ENCODE measurements at regions not wholly inside any gene's neighbourhood (a gene's known extent, or its start where the extent isn't known, plus 50 kb on each side); places are given as distances from the start of the nearest gene placed in this dataset.

- Mint-ChIP-seq H3K27ac (ENCODE audit: unreplicated experiment) (peak overlapping the region; percentile 39), H3K4me3 (ENCODE audit: unreplicated experiment) (no peak overlapping the region), H3K36me3 (ENCODE audit: unreplicated experiment) (peaks cover 2% of the 10 kb centered on the region), H3K9me3 (ENCODE audit: unreplicated experiment) (peaks cover 17% of the 10 kb centered on the region), H3K4me1 (ENCODE audit: unreplicated experiment) (peaks cover 18% of the 10 kb centered on the region), H3K27me3 (ENCODE audit: unreplicated experiment) (no peaks in the 10 kb centered on the region)
- TF ChIP-seq, protein P1, sequence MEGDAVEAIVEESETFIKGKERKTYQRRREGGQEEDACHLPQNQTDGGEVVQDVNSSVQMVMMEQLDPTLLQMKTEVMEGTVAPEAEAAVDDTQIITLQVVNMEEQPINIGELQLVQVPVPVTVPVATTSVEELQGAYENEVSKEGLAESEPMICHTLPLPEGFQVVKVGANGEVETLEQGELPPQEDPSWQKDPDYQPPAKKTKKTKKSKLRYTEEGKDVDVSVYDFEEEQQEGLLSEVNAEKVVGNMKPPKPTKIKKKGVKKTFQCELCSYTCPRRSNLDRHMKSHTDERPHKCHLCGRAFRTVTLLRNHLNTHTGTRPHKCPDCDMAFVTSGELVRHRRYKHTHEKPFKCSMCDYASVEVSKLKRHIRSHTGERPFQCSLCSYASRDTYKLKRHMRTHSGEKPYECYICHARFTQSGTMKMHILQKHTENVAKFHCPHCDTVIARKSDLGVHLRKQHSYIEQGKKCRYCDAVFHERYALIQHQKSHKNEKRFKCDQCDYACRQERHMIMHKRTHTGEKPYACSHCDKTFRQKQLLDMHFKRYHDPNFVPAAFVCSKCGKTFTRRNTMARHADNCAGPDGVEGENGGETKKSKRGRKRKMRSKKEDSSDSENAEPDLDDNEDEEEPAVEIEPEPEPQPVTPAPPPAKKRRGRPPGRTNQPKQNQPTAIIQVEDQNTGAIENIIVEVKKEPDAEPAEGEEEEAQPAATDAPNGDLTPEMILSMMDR (IDR thresholded peaks at IDR 0.05): no peak
- no peak for DNase-seq (ENCODE audit: extremely low spot score, unreplicated experiment)
Measured at GRCh38 chr6:113464960-113465359, 392.2 kb upstream of the MARCKS start.

GRCh38 chr6:113466526-113466925 is 390.6 kb upstream of the MARCKS start:
- Mint-ChIP-seq H3K9me3 (ENCODE audit: unreplicated experiment) (peaks cover 17% of the 10 kb centered on the region), H3K36me3 (ENCODE audit: unreplicated experiment) (peaks cover 2% of the 10 kb centered on the region), H3K27me3 (ENCODE audit: unreplicated experiment) (no peaks in the 10 kb centered on the region), H3K4me1 (ENCODE audit: unreplicated experiment) (peaks cover 22% of the 10 kb centered on the region), H3K4me3 (ENCODE audit: unreplicated experiment) (no peak overlapping the region), H3K27ac (ENCODE audit: unreplicated experiment) (no peak overlapping the region)
- TF ChIP-seq, protein P1 (IDR thresholded peaks at IDR 0.05): no peak
- DNase-seq (ENCODE audit: extremely low spot score, unreplicated experiment): no peak

DNA sequence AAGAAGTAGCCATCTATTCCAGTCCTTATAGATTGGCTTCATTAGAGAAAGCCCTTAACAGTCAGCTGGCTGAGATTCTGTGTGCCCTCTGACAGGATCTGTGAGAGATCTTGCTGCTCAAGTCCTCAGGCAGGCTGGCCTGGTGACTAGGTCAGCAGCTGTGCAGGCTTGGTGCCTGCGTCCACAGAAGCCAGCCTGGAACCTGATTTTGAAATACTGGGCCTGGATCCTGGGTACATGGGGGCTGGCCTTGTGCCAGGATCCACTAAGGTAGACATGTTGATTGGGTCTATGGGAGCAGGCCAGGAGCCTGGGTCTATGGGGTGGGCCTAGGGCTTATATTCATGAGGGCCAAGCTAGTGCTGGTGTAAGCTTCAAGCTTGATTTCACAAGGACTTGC is 381.8 kb upstream of the MARCKS start:
- H3K4me3 Mint-ChIP-seq (ENCODE audit: unreplicated experiment): no peak overlapping the region
- no peaks in the 10 kb centered on the region for H3K27me3 Mint-ChIP-seq (ENCODE audit: unreplicated experiment)
- DNase-seq (ENCODE audit: extremely low spot score, unreplicated experiment): no peak
- H3K4me1 Mint-ChIP-seq (ENCODE audit: unreplicated experiment): peaks cover 25% of the 10 kb centered on the region
- H3K36me3 Mint-ChIP-seq (ENCODE audit: unreplicated experiment): peaks cover 7% of the 10 kb centered on the region
- H3K9me3 Mint-ChIP-seq (ENCODE audit: unreplicated experiment): peaks cover 7% of the 10 kb centered on the region
- no peak overlapping the region for H3K27ac Mint-ChIP-seq (ENCODE audit: unreplicated experiment)
- TF ChIP-seq, protein P1 (IDR thresholded peaks at IDR 0.05): no peak

DNA sequence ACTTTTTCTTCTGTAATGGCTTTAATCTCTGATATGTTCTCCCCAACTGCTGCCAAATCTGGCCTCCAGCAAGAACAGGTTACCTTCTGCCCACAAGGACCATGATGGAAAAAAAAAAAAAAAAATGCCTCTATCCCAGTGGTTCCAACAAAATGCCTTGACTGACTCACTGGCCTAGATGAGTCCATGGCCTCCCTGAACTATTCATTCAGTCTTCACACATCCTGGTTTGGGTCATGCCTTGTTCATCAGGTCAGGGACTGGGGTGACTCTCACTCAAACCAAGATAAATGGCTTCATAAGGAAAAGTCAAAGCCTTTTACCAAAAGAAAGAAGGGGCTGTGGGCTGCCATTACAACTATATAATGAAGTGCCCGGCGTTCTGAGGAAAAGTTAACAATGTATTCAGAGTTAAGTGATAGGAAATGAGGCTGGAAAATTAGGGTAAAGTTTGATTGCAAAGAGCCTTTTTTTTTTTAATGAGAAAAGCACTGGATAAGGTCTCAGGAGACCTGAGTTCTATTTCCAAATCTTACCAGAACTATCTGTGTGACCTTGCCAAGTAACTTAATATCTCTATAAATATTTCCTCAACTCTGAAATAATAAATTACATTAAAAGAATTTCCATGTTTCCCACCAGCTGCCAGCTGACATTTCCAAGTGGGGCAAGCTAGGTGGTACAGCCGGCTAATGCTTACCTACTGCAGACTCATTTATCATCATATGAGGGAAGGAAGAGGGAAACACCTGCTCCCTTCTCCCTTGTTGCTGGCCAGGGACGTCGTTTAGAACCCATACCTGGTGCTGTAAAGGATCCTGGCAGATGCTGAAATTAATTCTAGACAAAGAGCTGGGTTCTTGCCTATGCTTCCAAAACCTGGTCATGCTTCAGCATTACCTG is 380.0 kb upstream of the MARCKS start:
- no peak for DNase-seq (ENCODE audit: extremely low spot score, unreplicated experiment)
- TF ChIP-seq, protein P1 (IDR thresholded peaks at IDR 0.05): no peak
- peak overlapping the region; percentile 51 for H3K27ac Mint-ChIP-seq (ENCODE audit: unreplicated experiment)
- peaks cover 7% of the 10 kb centered on the region for H3K9me3 Mint-ChIP-seq (ENCODE audit: unreplicated experiment)
- H3K4me3 Mint-ChIP-seq (ENCODE audit: unreplicated experiment): no peak overlapping the region
- peaks cover 21% of the 10 kb centered on the region for H3K4me1 Mint-ChIP-seq (ENCODE audit: unreplicated experiment)
- H3K27me3 Mint-ChIP-seq (ENCODE audit: unreplicated experiment): no peaks in the 10 kb centered on the region
- peaks cover 7% of the 10 kb centered on the region for H3K36me3 Mint-ChIP-seq (ENCODE audit: unreplicated experiment)

GRCh38 chr6:113480616-113481015 is 376.5 kb upstream of the MARCKS start:
- Mint-ChIP-seq H3K36me3 (ENCODE audit: unreplicated experiment) (no peaks in the 10 kb centered on the region), H3K4me3 (ENCODE audit: unreplicated experiment) (no peak overlapping the region), H3K27me3 (ENCODE audit: unreplicated experiment) (no peaks in the 10 kb centered on the region), H3K4me1 (ENCODE audit: unreplicated experiment) (peaks cover 29% of the 10 kb centered on the region), H3K9me3 (ENCODE audit: unreplicated experiment) (no peaks in the 10 kb centered on the region), H3K27ac (ENCODE audit: unreplicated experiment) (no peak overlapping the region)
- no peak for DNase-seq (ENCODE audit: extremely low spot score, unreplicated experiment)
- TF ChIP-seq, protein P1 (IDR thresholded peaks at IDR 0.05): no peak

Measured in osteocyte (in vitro differentiated cells).